Lung (tissue), 11 donors: ENCODE measurements at regions not wholly inside any gene's neighbourhood (a gene's known extent, or its start where the extent isn't known, plus 50 kb on each side); places are given as distances from the start of the nearest gene placed in this dataset.

Source experiments
- ATAC-seq: fragments of 200-7000 bp; cut with Tn5 transposase; one replicate; pipeline ENCODE4 v1.9.1; 2020; ENCODE audit warnings: moderate number of reproducible peaks; ENCODE audit not compliant: insufficient read depth, low FRiP score
- DNase-seq, 3 donors: peaks; one replicate each; pipeline ENCODE4 v3.0.0-alpha.2; 2013 to 2017
- H3K27ac ChIP-seq, 2 donors: one replicate each; pipeline ENCODE4 v1.5.1; 2013; ENCODE audit warnings: mild to moderate bottlenecking in 2 of 2, moderate library complexity in 2 of 2, control low read depth in 1 of 2, inconsistent platforms in 1 of 2, low read depth in 1 of 2, low read length in 1 of 2
- H3K27me3 ChIP-seq, 3 donors: one replicate each; pipeline ENCODE4 v1.5.1; 2013; ENCODE audit warnings: low read length in 2 of 3; ENCODE audit not compliant: control insufficient read depth in 3 of 3, insufficient read depth in 3 of 3
- H3K36me3 ChIP-seq, 4 donors: one replicate each; pipeline ENCODE4 v1.5.1; 2013; ENCODE audit warnings: low read length in 4 of 4, mild to moderate bottlenecking in 1 of 4, moderate library complexity in 1 of 4; ENCODE audit not compliant: control insufficient read depth in 4 of 4, insufficient read depth in 4 of 4
- H3K4me1 ChIP-seq, 5 donors: one replicate each; pipeline ENCODE4 v1.5.1; 2013; ENCODE audit warnings: low read length in 5 of 5, mild to moderate bottlenecking in 2 of 5, moderate library complexity in 1 of 5; ENCODE audit not compliant: control insufficient read depth in 5 of 5, insufficient read depth in 5 of 5
- H3K4me3 ChIP-seq: one replicate; pipeline ENCODE4 v1.5.1; 2013; ENCODE audit warnings: mild to moderate bottlenecking, control low read depth, moderate library complexity
- H3K9ac ChIP-seq, 2 donors: one replicate each; pipeline ENCODE4 v1.5.1; 2013; ENCODE audit warnings: low read length in 2 of 2, control low read depth in 1 of 2; ENCODE audit not compliant: insufficient read depth in 1 of 2
- H3K9me3 ChIP-seq, 4 donors: one replicate each; pipeline ENCODE4 v1.5.1; 2013; ENCODE audit warnings: low read length in 3 of 4, mild to moderate bottlenecking in 1 of 4, moderate library complexity in 1 of 4; ENCODE audit not compliant: control insufficient read depth in 4 of 4, insufficient read depth in 3 of 4
- CTCF ChIP-seq: IDR thresholded peaks from 2 replicates; pipeline ENCODE4 v1.5.1; 2012; ENCODE audit warnings: mild to moderate bottlenecking; ENCODE audit errors: control extremely low read depth, extremely low read depth
- WGBS, 2 donors: extraction: QIAGEN DNeasy Blood & Tissue Kit; methylation state at CpG; one replicate each; pipeline ENCODE4 v1.1.7; 2013; 5-methylcytosine and 5-hydroxymethylcytosine counted together
- donor health status: control.
- donor health status: control.
- donor health status: Bipolar disorder and iron deficiency.
- donor health status: healthy.
- donor health status: DM: yes; HTN: yes; CAD: no.

GRCh38 chr15:29887721-29888120 lies 65.5 kb upstream of the TJP1 start:
- H3K9me3 ChIP-seq: no peaks in the 10 kb centered on the region
- no peak overlapping the region for H3K4me3 ChIP-seq
- H3K27ac ChIP-seq: no peak overlapping the region
- peak in 1 of 3 donors; percentile 35 for DNase-seq
- H3K36me3 ChIP-seq: no peaks in the 10 kb centered on the region
- H3K4me1 ChIP-seq: peaks cover 3 to 37% (median 12%) of the 10 kb centered on the region in 5 donors
- ATAC-seq: no peak
- no peaks in the 10 kb centered on the region for H3K27me3 ChIP-seq
- no peak overlapping the region for H3K9ac ChIP-seq
- TF ChIP-seq CTCF: no peak
- 71 to 86% methylated on average over 2 of the region's 2 CpGs for WGBS, 2 donors

- DNase-seq (no peak), ATAC-seq (no peak)
- peaks cover 4 to 41% (median 13%) of the 10 kb centered on the region in 5 donors for H3K4me1 ChIP-seq
- no peaks in the 10 kb centered on the region for H3K27me3 ChIP-seq
- no peak overlapping the region for H3K27ac ChIP-seq
- no peaks in the 10 kb centered on the region for H3K9me3 ChIP-seq
- no peak overlapping the region for H3K9ac ChIP-seq
- no peak overlapping the region for H3K4me3 ChIP-seq
- no peak for TF ChIP-seq CTCF
- no peaks in the 10 kb centered on the region for H3K36me3 ChIP-seq
- 63 to 67% methylated on average over 3 of the region's 3 CpGs for WGBS, 2 donors
These were observed 62.9 kb upstream of the TJP1 start for GRCh38 chr15:29885183-29885582.

GRCh38 chr15:29883126-29883525 lies 60.9 kb upstream of the TJP1 start:
- no peaks in the 10 kb centered on the region for H3K36me3 ChIP-seq
- no peak overlapping the region for H3K4me3 ChIP-seq
- peak overlapping the region in 1 of 2 donors; percentile 33 for H3K27ac ChIP-seq
- no peak for TF ChIP-seq CTCF
- no peak overlapping the region for H3K9ac ChIP-seq
- no peaks in the 10 kb centered on the region for H3K9me3 ChIP-seq
- 48 to 59% methylated on average over 3 of the region's 3 CpGs for WGBS, 2 donors
- no peaks in the 10 kb centered on the region for H3K27me3 ChIP-seq
- ATAC-seq (no peak), DNase-seq (peak; percentile 71 to 86 (median 78))
- H3K4me1 ChIP-seq: peaks cover 0 to 30% (median 8%) of the 10 kb centered on the region in 5 donors

- no peak for TF ChIP-seq CTCF
- ATAC-seq (no peak), DNase-seq (no peak)
- Histone ChIP-seq H3K36me3 (no peaks in the 10 kb centered on the region), H3K9me3 (no peaks in the 10 kb centered on the region), H3K4me3 (no peak overlapping the region), H3K9ac (no peak overlapping the region), H3K4me1 (peaks cover 0 to 29% (median 8%) of the 10 kb centered on the region in 5 donors), H3K27me3 (no peaks in the 10 kb centered on the region), H3K27ac (no peak overlapping the region)
- 88 to 90% methylated on average over 4 of the region's 4 CpGs for WGBS, 2 donors
These were observed 58.6 kb upstream of the TJP1 start for GRCh38 chr15:29880886-29881285.
